MM.1S (cell line): ENCODE measurements at regions not wholly inside any gene's neighbourhood (a gene's known extent, or its start where the extent isn't known, plus 50 kb on each side); places are given as distances from the start of the nearest gene placed in this dataset.

Experiments
- DNase-seq: peaks from one replicate; pipeline ENCODE4 v3.0.0-alpha.2; 2015
- H2AFZ ChIP-seq: fragments of 300-600 bp; sonication (generic); 2 replicates; pipeline ENCODE4 v1.6.0; 2016; ENCODE audit warnings: antibody characterized with exemption, low read length
- H3F3A ChIP-seq: fragments of 300-600 bp; sonication (generic); 2 replicates; pipeline ENCODE4 v1.6.1; 2016; ENCODE audit warnings: mild to moderate bottlenecking, antibody characterized with exemption, low read length, moderate library complexity, mixed read lengths; ENCODE audit not compliant: insufficient read depth
- H3K27ac ChIP-seq: fragments of 300-600 bp; sonication (generic); 2 replicates; pipeline ENCODE4 v1.5.1; 2016; ENCODE audit warnings: mild to moderate bottlenecking, low read length
- H3K27me3 ChIP-seq: fragments of 300-600 bp; sonication (generic); replicated peaks from 2 replicates; pipeline ENCODE4 v1.6.0; 2016; ENCODE audit warnings: low read length; ENCODE audit not compliant: insufficient read depth
- H3K36me3 ChIP-seq: fragments of 300-600 bp; sonication (generic); replicated peaks from 2 replicates; pipeline ENCODE4 v1.6.1; 2016; ENCODE audit warnings: mild to moderate bottlenecking, low read length, mixed read lengths; ENCODE audit not compliant: insufficient read depth
- H3K4me1 ChIP-seq: fragments of 300-600 bp; sonication (generic); 2 replicates; pipeline ENCODE4 v1.6.1; 2016; ENCODE audit warnings: low read length, mixed read lengths
- H3K4me2 ChIP-seq: fragments of 300-600 bp; sonication (generic); 2 replicates; pipeline ENCODE4 v1.6.0; 2016; ENCODE audit warnings: low read depth, low read length
- H3K4me3 ChIP-seq: fragments of 300-600 bp; sonication (generic); 2 replicates; pipeline ENCODE4 v1.5.1; 2016; ENCODE audit warnings: low read length, mixed read lengths
- H3K79me2 ChIP-seq: fragments of 300-600 bp; sonication (generic); 2 replicates; pipeline ENCODE4 v1.6.1; 2016; ENCODE audit warnings: mixed run types, low read length, mixed read lengths
- H3K9ac ChIP-seq: fragments of 300-600 bp; sonication (generic); 2 replicates; pipeline ENCODE4 v1.6.1; 2016; ENCODE audit warnings: low read length, mixed read lengths
- H3K9me2 ChIP-seq: fragments of 300-600 bp; sonication (generic); replicated peaks from 2 replicates; pipeline ENCODE4 v1.6.1; 2016; ENCODE audit warnings: mild to moderate bottlenecking, low read length, mixed read lengths; ENCODE audit not compliant: insufficient read depth
- H3K9me3 ChIP-seq: fragments of 300-600 bp; sonication (generic); replicated peaks from 2 replicates; pipeline ENCODE4 v1.6.1; 2016; ENCODE audit warnings: mild to moderate bottlenecking, low read length, mixed read lengths; ENCODE audit not compliant: insufficient read depth
- H4K20me1 ChIP-seq: fragments of 300-600 bp; sonication (generic); 2 replicates; pipeline ENCODE4 v1.6.1; 2016; ENCODE audit warnings: mild to moderate bottlenecking, low read length, moderate library complexity, mixed read lengths; ENCODE audit not compliant: insufficient read depth
- CTCF ChIP-seq: fragments of 300-600 bp; sonication (generic); IDR thresholded peaks from 2 replicates; pipeline ENCODE4 v1.5.1; 2016; ENCODE audit warnings: antibody characterized with exemption, low read length, mixed read lengths
- EZH2 ChIP-seq: fragments of 300-600 bp; sonication (generic); optimal IDR thresholded peaks from 2 replicates; pipeline ENCODE3; 2017; ENCODE audit warnings: low read depth, mild to moderate bottlenecking, antibody characterized with exemption, low read length, mixed read lengths
- EZH2phosphoT487 ChIP-seq: fragments of 300-600 bp; sonication (generic); IDR thresholded peaks from 2 replicates; pipeline ENCODE4 v1.6.1; 2018; ENCODE audit warnings: antibody characterized with exemption, low read length

- H3K9me3 ChIP-seq = no peaks in the 10 kb centered on the region
- H3K9ac ChIP-seq = no peak overlapping the region
- no peaks in the 10 kb centered on the region for H3K36me3 ChIP-seq
- no peak overlapping the region for H3K4me3 ChIP-seq
- no peak overlapping the region for H2AFZ ChIP-seq
- no peak overlapping the region for H3K4me2 ChIP-seq
- no peaks in the 10 kb centered on the region for H3K79me2 ChIP-seq
- no peaks in the 10 kb centered on the region for H3K9me2 ChIP-seq
- H3F3A ChIP-seq = no peaks in the 10 kb centered on the region
- TF ChIP-seq EZH2phosphoT487 (no peak), CTCF (no peak), EZH2 (no peak)
- no peaks in the 10 kb centered on the region for H3K4me1 ChIP-seq
- H3K27ac ChIP-seq = no peak overlapping the region
- DNase-seq = no peak
- no peaks in the 10 kb centered on the region for H3K27me3 ChIP-seq
- H4K20me1 ChIP-seq = no peaks in the 10 kb centered on the region
Measured at GRCh38 chr9:87803166-87803565, 77.2 kb downstream of the CTSL start.

- no peak overlapping the region for H3K4me3 ChIP-seq
- TF ChIP-seq EZH2 (no peak), EZH2phosphoT487 (no peak), CTCF (no peak)
- H3K36me3 ChIP-seq = no peaks in the 10 kb centered on the region
- H3K4me2 ChIP-seq = no peak overlapping the region
- H2AFZ ChIP-seq = no peak overlapping the region
- H4K20me1 ChIP-seq = no peaks in the 10 kb centered on the region
- H3K79me2 ChIP-seq = no peaks in the 10 kb centered on the region
- H3K9ac ChIP-seq = no peak overlapping the region
- H3K27me3 ChIP-seq = no peaks in the 10 kb centered on the region
- no peaks in the 10 kb centered on the region for H3F3A ChIP-seq
- no peak overlapping the region for H3K27ac ChIP-seq
- no peak for DNase-seq
- no peaks in the 10 kb centered on the region for H3K9me2 ChIP-seq
- H3K4me1 ChIP-seq = no peaks in the 10 kb centered on the region
- no peaks in the 10 kb centered on the region for H3K9me3 ChIP-seq
Measured at GRCh38 chr9:87803623-87804345, 77.9 kb downstream of the CTSL start.

- Histone ChIP-seq H3K9me2 (no peaks in the 10 kb centered on the region), H3K27ac (no peak overlapping the region), H3K4me1 (no peaks in the 10 kb centered on the region), H3F3A (no peaks in the 10 kb centered on the region), H3K79me2 (no peaks in the 10 kb centered on the region), H2AFZ (no peak overlapping the region), H3K4me2 (no peak overlapping the region), H3K36me3 (no peaks in the 10 kb centered on the region), H3K27me3 (no peaks in the 10 kb centered on the region), H4K20me1 (no peaks in the 10 kb centered on the region), H3K9me3 (no peaks in the 10 kb centered on the region), H3K9ac (no peak overlapping the region), H3K4me3 (no peak overlapping the region)
- no peak for DNase-seq
- TF ChIP-seq EZH2 = no peak
- TF ChIP-seq EZH2phosphoT487 = no peak
- no peak for TF ChIP-seq CTCF
Measured at GRCh38 chr9:87805259-87805658, 77.4 kb upstream of the SPATA31E1 start.
